GM18951 (cell line): ENCODE measurements at regions not wholly inside any gene's neighbourhood (a gene's known extent, or its start where the extent isn't known, plus 50 kb on each side); places are given as distances from the start of the nearest gene placed in this dataset.
"Not testable (repeated sequence)": the region's sequence is repeated elsewhere in the genome, so short reads cannot be mapped to it uniquely, and the experiment has no call there.

Experiments
- POLR2A ChIP-seq: IDR thresholded peaks from 4 replicates; pipeline ENCODE4 v1.6.1; 2011; ENCODE audit warnings: mild to moderate bottlenecking; ENCODE audit not compliant: insufficient read length, insufficient read depth; ENCODE audit errors: extremely low read depth
- in situ Hi-C: fragments of 300-500 bp; cut with MboI; formaldehyde crosslinking; loops from one replicate; pipeline ENCODE4 v1.12.0; 2022; ENCODE audit warnings: low sequenced_read_pairs, mixed read lengths, inconsistent platforms; ENCODE audit not compliant: unreplicated experiment

GRCh38 chr3:177466074-177466473 is 268.8 kb upstream of the TBL1XR1 start:
- TF ChIP-seq POLR2A, result no peak
- in situ Hi-C loops, result no loop called here

- in situ Hi-C loops, result not testable (repeated sequence)
Observed at GRCh38 chr3:177466622-177467021, 269.3 kb upstream of the TBL1XR1 start.

DNA sequence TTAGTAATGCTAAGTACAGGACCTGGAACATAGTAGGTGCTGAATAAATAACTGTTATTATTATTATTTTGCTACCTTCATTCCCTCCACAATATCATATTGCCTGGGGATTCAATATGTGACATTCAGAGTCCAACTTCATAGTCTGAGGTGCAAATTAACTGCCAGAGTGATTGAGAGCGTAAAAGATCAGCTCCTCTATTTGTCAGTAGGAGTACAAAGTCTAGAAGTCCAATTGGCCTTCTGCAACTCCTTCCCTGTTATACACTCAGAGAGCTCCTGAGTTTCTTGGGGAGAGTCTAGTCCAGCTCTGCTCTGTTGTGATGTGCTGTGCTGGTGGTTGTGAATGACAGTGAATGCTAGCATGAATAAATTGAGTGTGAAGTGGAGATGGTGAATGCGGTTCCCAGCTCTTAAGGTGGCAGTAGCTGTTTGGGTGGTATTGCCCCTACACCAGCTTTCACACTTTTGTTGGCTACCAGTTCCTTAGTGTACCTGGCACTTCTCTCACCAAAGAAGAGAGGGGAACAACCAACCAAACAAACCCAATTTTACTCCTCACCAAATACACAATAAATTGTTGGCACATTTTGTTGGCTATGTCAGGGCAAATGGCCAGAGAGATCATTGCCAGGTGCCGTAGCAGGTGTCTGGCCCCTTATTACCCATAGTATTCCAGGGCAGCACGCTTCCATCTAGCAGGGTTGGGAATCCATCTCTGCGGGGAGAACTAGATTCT is 270.1 kb upstream of the TBL1XR1 start:
- no peak for TF ChIP-seq POLR2A
- in situ Hi-C loops, result no loop called here

DNA sequence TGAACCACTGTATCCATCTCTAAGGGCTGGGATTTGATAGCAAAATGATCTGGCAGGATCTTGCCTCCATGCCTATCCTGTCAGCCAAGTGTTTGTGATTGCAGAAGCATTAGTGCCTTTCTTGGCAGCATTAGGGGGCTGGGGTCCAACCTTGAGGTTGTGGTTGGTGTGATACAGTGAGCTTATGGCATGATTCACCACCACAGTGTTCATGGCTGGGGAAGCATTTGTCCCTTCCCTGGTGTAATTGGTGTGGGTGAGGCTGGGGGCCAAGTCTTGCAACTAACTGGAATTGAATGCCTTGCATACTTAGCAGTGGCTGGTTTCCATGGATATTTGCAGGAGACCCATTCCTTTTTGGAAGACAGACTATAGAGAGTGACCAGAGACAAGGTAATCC is 271.0 kb upstream of the TBL1XR1 start:
- TF ChIP-seq POLR2A, result no peak
- in situ Hi-C loops, result no loop called here

DNA sequence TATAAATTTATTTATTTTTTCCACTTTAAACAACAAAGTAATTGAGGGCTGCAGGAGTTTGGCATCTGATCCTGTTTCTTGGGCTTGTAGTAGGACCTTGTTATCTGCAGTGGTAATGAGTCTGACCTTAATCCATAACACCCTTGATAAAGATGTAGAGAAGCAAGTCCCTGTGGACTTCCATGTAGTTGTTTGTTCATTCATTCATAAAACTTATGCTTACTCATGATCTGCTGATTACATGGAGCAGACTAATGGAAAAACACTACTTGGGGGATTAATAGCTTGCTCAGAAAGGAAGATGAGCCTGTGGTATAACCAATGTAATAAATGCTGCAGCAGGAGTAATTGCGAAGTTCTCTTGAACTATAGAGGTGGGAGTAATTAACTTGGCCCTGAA is 271.5 kb upstream of the TBL1XR1 start:
- no peak for TF ChIP-seq POLR2A
- in situ Hi-C loops, result no loop called here

DNA sequence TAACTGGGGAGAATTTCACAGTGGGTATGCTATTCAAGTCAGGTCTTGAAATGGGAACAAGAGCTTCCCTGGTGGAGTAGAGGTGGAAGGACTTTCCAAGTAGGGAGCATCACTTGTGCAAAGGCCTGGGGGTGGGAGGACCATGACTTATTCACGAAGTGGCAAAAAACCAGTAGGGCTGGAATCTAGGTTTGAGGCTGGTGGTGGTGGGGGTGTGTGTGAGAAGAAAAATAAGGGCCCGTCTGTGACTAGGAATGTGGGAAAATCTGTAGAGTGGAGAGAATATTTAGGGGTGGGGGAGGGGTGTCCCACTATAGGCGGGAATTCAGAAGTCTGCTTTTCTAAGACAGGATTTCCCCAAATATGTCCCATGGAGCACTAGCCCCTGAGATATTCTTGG is 271.9 kb upstream of the TBL1XR1 start:
- TF ChIP-seq POLR2A, result no peak
- in situ Hi-C loops, result no loop called here

DNA sequence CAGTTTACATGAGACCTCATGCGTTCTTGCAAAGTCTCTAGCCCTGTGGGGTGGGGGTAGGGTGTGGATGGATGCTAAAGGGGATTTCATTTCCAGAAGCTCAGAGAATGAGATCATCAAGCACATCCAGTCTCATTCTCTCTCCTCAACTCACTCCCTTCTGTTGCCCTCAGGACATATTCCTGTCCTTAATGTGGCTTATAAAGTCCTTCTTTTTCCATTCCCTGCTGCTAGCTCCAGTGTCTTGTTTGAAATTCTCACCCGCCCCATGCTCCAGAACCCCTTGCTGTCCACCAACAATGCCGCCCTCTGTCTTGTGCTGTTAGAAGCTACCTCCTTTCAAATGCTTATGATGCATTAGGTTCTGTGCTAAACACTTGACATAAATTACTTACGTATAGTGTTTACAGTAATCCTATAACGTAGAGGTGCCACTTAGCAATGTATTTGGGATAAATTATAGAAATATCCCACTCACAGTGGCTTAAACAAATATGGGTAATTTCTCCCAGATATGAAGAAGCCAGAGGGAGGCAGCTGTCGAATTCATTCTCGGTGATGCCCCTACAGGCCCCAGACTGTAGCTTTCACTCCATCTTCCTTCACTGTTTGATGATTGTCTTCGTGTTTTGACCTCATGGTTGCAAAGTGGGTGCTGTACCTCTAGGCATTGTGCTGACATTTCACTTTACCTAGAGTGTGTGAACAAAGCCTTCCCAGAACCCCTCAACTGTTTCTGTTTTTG is 273.1 kb upstream of the TBL1XR1 start:
- TF ChIP-seq POLR2A, result no peak
- in situ Hi-C loops, result no loop called here

DNA sequence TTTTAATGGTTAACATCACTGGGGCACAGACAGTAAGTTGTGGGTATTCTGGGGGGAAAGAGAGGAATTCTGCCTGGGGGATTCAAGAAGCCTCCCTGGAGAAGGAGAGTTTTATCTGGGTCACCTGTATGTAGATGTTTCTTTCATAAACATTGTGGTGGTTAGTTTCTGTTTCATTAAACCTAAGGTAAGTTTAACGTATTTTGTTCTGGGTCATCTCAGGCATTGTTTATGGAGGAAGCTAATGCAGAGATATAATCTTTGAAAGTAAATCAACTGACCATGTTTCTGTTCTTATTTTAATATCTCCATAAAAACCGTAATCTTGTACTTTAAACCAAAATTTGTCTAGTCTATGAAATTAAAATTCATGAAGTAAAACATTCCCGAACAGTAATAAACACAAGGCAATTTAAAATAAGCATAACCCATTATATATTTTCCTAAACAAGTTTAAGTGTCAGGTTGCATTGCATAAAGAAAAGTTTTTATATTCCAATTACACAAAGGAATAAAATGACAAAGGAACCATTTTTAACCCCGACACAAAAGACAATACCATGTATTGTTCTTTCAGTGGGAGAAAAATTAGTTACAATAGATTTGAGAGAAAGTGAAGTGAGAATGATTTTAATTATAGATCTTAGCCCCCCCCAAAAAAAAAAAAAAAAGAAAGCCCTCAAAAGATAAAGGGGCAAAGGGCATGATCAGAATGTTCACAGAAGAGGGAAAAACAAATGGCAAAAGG is 274.6 kb upstream of the TBL1XR1 start:
- TF ChIP-seq POLR2A, result no peak
- in situ Hi-C loops, result no loop called here

GRCh38 chr3:177473184-177473583 is 275.9 kb upstream of the TBL1XR1 start:
- in situ Hi-C loops, result no loop called here
- no peak for TF ChIP-seq POLR2A

- in situ Hi-C loops, result no loop called here
- TF ChIP-seq POLR2A, result no peak
Observed at GRCh38 chr3:177473903-177474302, 276.6 kb upstream of the TBL1XR1 start.

DNA sequence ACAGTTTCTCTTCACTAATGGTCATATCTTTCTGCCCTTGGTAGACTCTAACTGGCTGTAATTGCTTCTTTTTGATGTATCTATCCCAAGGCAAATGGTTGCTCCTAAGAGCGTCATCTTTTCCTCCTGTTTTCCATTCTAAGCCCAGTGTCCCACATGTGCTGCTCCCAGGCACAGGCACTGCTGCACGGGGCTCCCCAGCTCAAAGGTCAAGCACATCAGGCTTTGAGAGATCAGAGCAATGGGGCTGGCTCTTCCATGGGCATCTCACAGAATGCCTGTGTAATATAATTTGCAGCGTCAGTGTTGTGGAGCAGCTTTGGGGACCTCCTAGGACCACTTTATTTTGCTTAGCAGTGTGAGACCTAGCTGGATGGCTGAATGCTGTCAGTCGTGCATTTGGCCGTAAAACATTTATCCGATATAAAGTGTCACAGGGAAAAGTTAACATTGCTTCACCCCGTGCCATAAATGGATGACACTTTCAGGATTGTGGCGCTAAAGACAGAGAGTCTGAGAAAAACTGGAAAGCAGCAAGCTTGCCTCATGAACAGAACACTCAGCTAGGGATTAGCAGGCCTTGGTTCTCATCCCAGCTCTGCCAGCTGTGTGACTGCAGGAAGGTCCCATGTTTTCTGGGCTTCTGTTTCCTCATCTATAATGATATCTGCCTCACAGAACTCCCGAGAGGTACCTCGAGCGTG is 277.5 kb upstream of the TBL1XR1 start:
- no peak for TF ChIP-seq POLR2A
- in situ Hi-C loops, result no loop called here

DNA sequence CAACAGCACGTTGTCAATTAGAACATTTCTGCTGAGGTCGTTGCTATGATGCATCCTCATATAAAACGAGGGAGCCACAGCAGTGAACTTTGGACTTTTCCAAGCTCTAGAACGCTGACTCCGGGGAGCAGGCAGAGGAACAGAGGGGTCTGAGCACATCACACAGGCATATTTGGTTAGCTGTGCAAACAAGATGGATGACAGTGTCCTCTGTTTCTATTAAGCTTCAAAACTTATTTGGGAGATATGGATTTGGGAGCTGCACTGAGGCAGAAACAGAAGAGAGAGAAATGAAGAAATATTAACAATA is 278.0 kb upstream of the TBL1XR1 start:
- in situ Hi-C loops, result no loop called here
- TF ChIP-seq POLR2A, result no peak

DNA sequence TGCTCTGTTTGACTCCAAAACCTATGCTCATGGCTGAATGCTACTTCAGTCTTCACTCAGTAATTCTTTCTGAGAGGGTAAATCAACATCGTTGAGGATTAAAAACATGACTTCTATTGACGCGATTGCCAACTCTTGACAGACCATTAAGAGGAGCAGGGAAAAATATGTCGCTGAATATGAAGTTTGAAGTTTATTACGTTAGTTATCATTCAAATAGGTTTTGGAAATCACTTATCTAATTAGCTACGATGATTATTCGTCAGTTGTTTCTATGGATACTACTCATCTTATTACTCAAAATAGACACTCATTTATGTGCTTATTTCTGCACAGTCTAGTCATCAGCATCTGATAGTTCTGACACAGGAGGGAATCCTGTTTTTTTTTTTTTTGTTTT is 279.2 kb upstream of the TBL1XR1 start:
- TF ChIP-seq POLR2A, result no peak
- in situ Hi-C loops, result no loop called here
